AG10803 (cell line): ENCODE measurements at regions not wholly inside any gene's neighbourhood (a gene's known extent, or its start where the extent isn't known, plus 50 kb on each side); places are given as distances from the start of the nearest gene placed in this dataset.

Experiments
- DNase-seq: peaks from one replicate; pipeline ENCODE4 v3.0.0; 2010; ENCODE audit warnings: low read depth
- H3K4me3 ChIP-seq: 2 replicates; pipeline ENCODE4 v1.5.1; 2011; ENCODE audit warnings: mild to moderate bottlenecking, low read length, control low read depth
- TF ChIP-seq, protein P1 (sequence below): conservative IDR thresholded peaks from 2 replicates; pipeline ENCODE4 v1.5.1; 2011; ENCODE audit warnings: mild to moderate bottlenecking, low read length, control low read depth, inconsistent platforms

- TF ChIP-seq, protein P1, sequence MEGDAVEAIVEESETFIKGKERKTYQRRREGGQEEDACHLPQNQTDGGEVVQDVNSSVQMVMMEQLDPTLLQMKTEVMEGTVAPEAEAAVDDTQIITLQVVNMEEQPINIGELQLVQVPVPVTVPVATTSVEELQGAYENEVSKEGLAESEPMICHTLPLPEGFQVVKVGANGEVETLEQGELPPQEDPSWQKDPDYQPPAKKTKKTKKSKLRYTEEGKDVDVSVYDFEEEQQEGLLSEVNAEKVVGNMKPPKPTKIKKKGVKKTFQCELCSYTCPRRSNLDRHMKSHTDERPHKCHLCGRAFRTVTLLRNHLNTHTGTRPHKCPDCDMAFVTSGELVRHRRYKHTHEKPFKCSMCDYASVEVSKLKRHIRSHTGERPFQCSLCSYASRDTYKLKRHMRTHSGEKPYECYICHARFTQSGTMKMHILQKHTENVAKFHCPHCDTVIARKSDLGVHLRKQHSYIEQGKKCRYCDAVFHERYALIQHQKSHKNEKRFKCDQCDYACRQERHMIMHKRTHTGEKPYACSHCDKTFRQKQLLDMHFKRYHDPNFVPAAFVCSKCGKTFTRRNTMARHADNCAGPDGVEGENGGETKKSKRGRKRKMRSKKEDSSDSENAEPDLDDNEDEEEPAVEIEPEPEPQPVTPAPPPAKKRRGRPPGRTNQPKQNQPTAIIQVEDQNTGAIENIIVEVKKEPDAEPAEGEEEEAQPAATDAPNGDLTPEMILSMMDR, result no peak
These were observed 97.7 kb downstream of the CRYAA start for GRCh38 chr21:43266534-43266933.

GRCh38 chr21:43262427-43262826, 93.6 kb downstream of the CRYAA start:
- TF ChIP-seq, protein P1, result no peak
- no peak overlapping the region for H3K4me3 ChIP-seq
- peak; percentile 11 for DNase-seq

More at GRCh38 chr21:43266534-43266933, 97.7 kb downstream of the CRYAA start:
- DNase-seq, result peak; percentile 33
- H3K4me3 ChIP-seq, result no peak overlapping the region
